Liver (tissue), 8 donors: ENCODE measurements at regions not wholly inside any gene's neighbourhood (a gene's known extent, or its start where the extent isn't known, plus 50 kb on each side); places are given as distances from the start of the nearest gene placed in this dataset.

Source experiments
- DNase-seq: peaks from one replicate; pipeline ENCODE4 v3.0.0-alpha.2; 2017; ENCODE audit warnings: low spot score
- H3K27ac ChIP-seq, 2 donors: one replicate each; pipeline ENCODE4 v1.7.0; 2013; ENCODE audit warnings: inconsistent platforms in 2 of 2, low read length in 2 of 2, control low read depth in 1 of 2, low read depth in 1 of 2, mild to moderate bottlenecking in 1 of 2
- H3K27me3 ChIP-seq, 4 donors: one replicate each; pipeline versions ENCODE4 v1.6.1 to v1.7.0; 2013; ENCODE audit warnings: low read length in 3 of 4, inconsistent platforms in 1 of 4, mild to moderate bottlenecking in 1 of 4, moderate library complexity in 1 of 4; ENCODE audit not compliant: control insufficient read depth in 4 of 4, insufficient read depth in 4 of 4
- H3K36me3 ChIP-seq, 4 donors: one replicate each; pipeline versions ENCODE4 v1.6.1 to v1.7.0; 2013; ENCODE audit warnings: low read length in 3 of 4, mild to moderate bottlenecking in 3 of 4, low read depth in 1 of 4, moderate library complexity in 1 of 4; ENCODE audit not compliant: control insufficient read depth in 4 of 4, insufficient read depth in 3 of 4
- H3K4me1 ChIP-seq, 4 donors: one replicate each; pipeline versions ENCODE4 v1.6.1 to v1.7.0; 2013; ENCODE audit warnings: low read length in 3 of 4, mild to moderate bottlenecking in 3 of 4, moderate library complexity in 1 of 4; ENCODE audit not compliant: control insufficient read depth in 4 of 4, insufficient read depth in 4 of 4
- H3K4me3 ChIP-seq, 3 donors: one replicate each; pipeline versions ENCODE4 v1.6.1 to v1.7.0; 2013; ENCODE audit warnings: low read length in 3 of 3, control low read depth in 1 of 3, low read depth in 1 of 3, mild to moderate bottlenecking in 1 of 3
- H3K9ac ChIP-seq, 2 donors: one replicate each; pipeline ENCODE4 v1.7.0; 2013; ENCODE audit warnings: low read length in 2 of 2, mild to moderate bottlenecking in 2 of 2, moderate library complexity in 2 of 2, control low read depth in 1 of 2, low read depth in 1 of 2
- H3K9me3 ChIP-seq, 4 donors: one replicate each; pipeline versions ENCODE4 v1.6.1 to v1.7.0; 2013; ENCODE audit warnings: low read length in 3 of 4; ENCODE audit not compliant: control insufficient read depth in 4 of 4
- ATF3 ChIP-seq: IDR thresholded peaks from 2 replicates; pipeline ENCODE4 v1.6.1; 2016; ENCODE audit warnings: antibody characterized with exemption
- CTCF ChIP-seq: fragments of 150-350 bp; IDR thresholded peaks from 2 replicates; pipeline ENCODE4 v1.5.1; 2017; ENCODE audit warnings: improper control_type of control experiment, low read depth, low read length; ENCODE audit not compliant: missing input control
- EGR1 ChIP-seq, 2 donors: IDR thresholded peaks; 2 replicates each; pipeline ENCODE4 v1.6.1; 2016 to 2018; ENCODE audit warnings: antibody characterized with exemption in 2 of 2, low read depth in 2 of 2
- FOXA1 ChIP-seq: IDR thresholded peaks from 2 replicates; pipeline ENCODE4 v1.6.1; 2016; ENCODE audit warnings: antibody characterized with exemption
- FOXA2 ChIP-seq: IDR thresholded peaks from 2 replicates; pipeline ENCODE4 v1.6.1; 2016; ENCODE audit warnings: antibody characterized with exemption
- GABPA ChIP-seq, 2 donors: IDR thresholded peaks in 1 of 2; conservative IDR thresholded peaks in 1 of 2; 2 replicates each; pipeline ENCODE4 v1.6.1; 2016; ENCODE audit warnings: antibody characterized with exemption in 2 of 2, mild to moderate bottlenecking in 1 of 2, moderate library complexity in 1 of 2
- HNF4A ChIP-seq, 2 donors: conservative IDR thresholded peaks; 2 replicates each; pipeline ENCODE4 v1.6.1; 2016; ENCODE audit warnings: antibody characterized with exemption in 2 of 2, mild to moderate bottlenecking in 2 of 2
- HNF4G ChIP-seq: IDR thresholded peaks from 2 replicates; pipeline ENCODE4 v1.6.1; 2016; ENCODE audit warnings: antibody characterized with exemption
- JUND ChIP-seq, 2 donors: IDR thresholded peaks; 2 replicates each; pipeline ENCODE4 v1.6.1; 2016; ENCODE audit warnings: antibody characterized with exemption in 2 of 2
- MAX ChIP-seq: IDR thresholded peaks from 2 replicates; pipeline ENCODE4 v1.6.1; 2016; ENCODE audit warnings: antibody characterized with exemption
- NR2F2 ChIP-seq: IDR thresholded peaks from 2 replicates; pipeline ENCODE4 v1.6.1; 2016; ENCODE audit warnings: antibody characterized with exemption
- RAD21 ChIP-seq, 2 donors: IDR thresholded peaks; 2 replicates each; pipeline ENCODE4 v1.6.1; 2016; ENCODE audit warnings: antibody characterized with exemption in 2 of 2, mild to moderate bottlenecking in 2 of 2
- REST ChIP-seq: IDR thresholded peaks from 2 replicates; pipeline ENCODE4 v1.6.1; 2016; ENCODE audit warnings: antibody characterized with exemption, mild to moderate bottlenecking
- RXRA ChIP-seq, 2 donors: IDR thresholded peaks; 2 replicates each; pipeline ENCODE4 v1.6.1; 2017 to 2018; ENCODE audit warnings: antibody characterized with exemption in 2 of 2, mild to moderate bottlenecking in 1 of 2
- SP1 ChIP-seq: IDR thresholded peaks from 2 replicates; pipeline ENCODE4 v1.6.1; 2018; ENCODE audit warnings: antibody characterized with exemption, mild to moderate bottlenecking
- TAF1 ChIP-seq: conservative IDR thresholded peaks from 2 replicates; pipeline ENCODE4 v1.6.1; 2016; ENCODE audit warnings: antibody characterized with exemption, mild to moderate bottlenecking
- YY1 ChIP-seq: IDR thresholded peaks from 2 replicates; pipeline ENCODE4 v1.6.1; 2016; ENCODE audit warnings: antibody characterized with exemption, mild to moderate bottlenecking
- ZBTB33 ChIP-seq: IDR thresholded peaks from 2 replicates; pipeline ENCODE4 v1.6.1; 2016; ENCODE audit warnings: antibody characterized with exemption
- WGBS: extraction: QIAGEN DNeasy Blood & Tissue Kit; methylation state at CpG from one replicate; pipeline ENCODE4 v1.1.7; 2013; 5-methylcytosine and 5-hydroxymethylcytosine counted together
- donor health status: healthy.
- donor health status: healthy.
- donor health status: healthy.
- donor health status: healthy.
- donor health status: healthy.

GRCh38 chr10:114758331-114758730 is 63.2 kb upstream of the FHIP2A start:
- no peak for DNase-seq
- peaks cover 0 to 18% (median 13%) of the 10 kb centered on the region in 4 donors for H3K4me1 ChIP-seq
- no peaks in the 10 kb centered on the region for H3K9me3 ChIP-seq
- H3K9ac ChIP-seq = no peak overlapping the region
- H3K4me3 ChIP-seq = no peak overlapping the region
- H3K27ac ChIP-seq = no peak overlapping the region
- no peaks in the 10 kb centered on the region for H3K27me3 ChIP-seq
- WGBS = 80% methylated on average over 1 of the region's 1 CpG
- H3K36me3 ChIP-seq = no peaks in the 10 kb centered on the region
- TF ChIP-seq SP1 = no peak
- TF ChIP-seq ATF3 = no peak
- no peak for TF ChIP-seq CTCF
- no peak for TF ChIP-seq EGR1 (IDR thresholded peaks at IDR 0.05; ENCODE audit: low read depth in 2 of 2)
- TF ChIP-seq TAF1 = no peak
- no peak for TF ChIP-seq HNF4G
- no peak for TF ChIP-seq MAX
- TF ChIP-seq RXRA (IDR thresholded peaks at IDR 0.05) = no peak
- TF ChIP-seq YY1 = no peak
- TF ChIP-seq FOXA1 = no peak
- no peak for TF ChIP-seq HNF4A (conservative IDR thresholded peaks at IDR 0.05)
- TF ChIP-seq REST = no peak
- TF ChIP-seq NR2F2 = no peak
- no peak for TF ChIP-seq JUND (IDR thresholded peaks at IDR 0.05)
- no peak for TF ChIP-seq ZBTB33
- TF ChIP-seq RAD21 (IDR thresholded peaks at IDR 0.05) = no peak
- TF ChIP-seq FOXA2 = no peak
- no peak for TF ChIP-seq GABPA (IDR thresholded peaks at IDR 0.05 in 1 of 2, conservative IDR thresholded peaks at IDR 0.05 in 1 of 2)
